DMS79 (cell line): ENCODE measurements at regions not wholly inside any gene's neighbourhood (a gene's known extent, or its start where the extent isn't known, plus 50 kb on each side); places are given as distances from the start of the nearest gene placed in this dataset.
"Not testable (repeated sequence)": the region's sequence is repeated elsewhere in the genome, so short reads cannot be mapped to it uniquely, and the experiment has no call there.

ENCODE experiments used
- DNase-seq: peaks from one replicate; lab custom pipeline; 2025; lab: John Stamatoyannopoulos, UW

DNA sequence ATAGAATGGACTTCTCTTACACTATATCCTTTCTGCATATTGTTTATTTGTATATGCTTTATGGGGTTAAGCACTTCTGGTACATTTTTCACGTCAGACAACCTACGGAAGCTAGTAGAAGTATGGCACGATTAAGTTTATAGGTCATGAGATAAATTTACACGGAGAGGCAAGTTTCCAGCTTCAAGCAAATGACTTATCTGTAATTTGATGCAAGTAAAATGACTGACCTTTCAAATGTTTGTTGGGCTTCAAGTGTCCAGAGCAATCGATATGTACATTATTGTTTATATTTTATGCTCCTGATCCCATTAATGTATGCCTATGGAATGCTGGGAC lies 97.5 kb upstream of the EFEMP1 start:
- DNase-seq = no peak

DNA sequence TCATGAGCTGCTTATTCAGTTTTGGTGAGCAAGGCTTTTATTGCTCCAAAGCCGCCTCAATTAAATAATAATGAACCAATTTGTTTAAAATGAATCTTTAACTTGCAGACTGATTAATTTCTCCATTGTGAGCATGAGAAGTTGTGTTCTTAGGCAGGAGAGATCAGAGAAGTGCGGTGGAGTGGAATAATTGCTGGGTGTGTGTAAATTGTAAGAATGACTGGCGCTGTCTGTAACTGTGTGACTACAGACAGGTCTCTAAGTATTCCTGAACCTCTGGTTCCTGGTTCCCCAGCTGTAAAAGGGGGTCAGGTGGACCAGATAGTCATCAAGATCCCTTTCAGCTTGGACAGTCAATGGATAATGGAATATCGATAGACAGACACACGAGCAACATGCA lies 98.0 kb upstream of the EFEMP1 start:
- DNase-seq = no peak

DNA sequence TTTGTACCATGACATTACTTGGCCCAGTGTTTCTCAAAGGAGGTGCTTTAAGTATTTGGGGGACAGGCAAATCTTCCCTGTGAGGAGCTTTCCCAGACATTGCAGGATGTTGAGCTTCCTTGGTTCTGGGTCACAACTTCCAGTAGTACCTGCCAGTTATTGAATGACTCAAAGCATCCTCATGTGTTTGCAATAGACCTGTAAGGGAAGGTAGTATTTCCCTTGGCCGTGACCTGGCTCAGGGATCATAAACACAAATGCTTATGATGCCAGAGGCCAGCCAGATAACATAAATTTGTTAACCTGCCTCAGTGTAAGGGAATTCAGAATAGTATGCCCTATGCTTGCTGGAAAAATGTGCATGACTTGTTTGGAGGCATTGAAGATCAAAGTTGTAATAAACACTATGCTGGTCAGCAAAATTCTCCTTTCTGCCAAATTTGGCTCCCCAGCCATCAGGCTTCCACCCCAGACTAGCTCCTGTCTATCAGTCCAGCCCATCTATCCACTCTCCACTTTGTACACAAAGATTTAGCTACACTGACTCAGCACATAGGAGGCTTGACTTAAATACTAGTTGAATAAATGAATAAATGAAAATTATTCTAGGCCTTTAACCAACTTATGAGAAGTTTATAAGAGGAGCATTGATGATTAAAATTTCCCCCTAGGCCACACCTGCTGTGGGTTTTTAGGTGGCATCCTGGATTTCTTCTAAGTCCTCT lies 102.0 kb upstream of the EFEMP1 start:
- no peak for DNase-seq

DNA sequence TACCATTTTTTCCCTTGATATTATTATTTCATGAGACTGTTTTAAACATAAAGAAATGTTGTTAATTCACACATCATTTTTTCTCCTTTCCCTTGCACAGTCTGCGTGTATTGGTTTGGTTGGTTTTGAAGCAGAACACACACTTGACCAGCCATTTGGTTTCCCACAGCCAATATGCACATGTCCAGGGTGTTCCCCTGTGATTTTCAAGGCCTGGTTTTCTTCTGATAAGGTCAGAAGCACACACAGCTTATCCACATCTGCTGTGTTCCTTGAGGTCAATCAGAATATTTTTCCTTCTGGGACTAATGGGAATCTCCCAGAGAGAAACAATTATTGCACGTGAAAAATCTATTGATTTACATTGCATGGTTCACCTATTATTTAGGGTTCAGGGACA lies 103.2 kb upstream of the EFEMP1 start:
- no peak for DNase-seq

DNA sequence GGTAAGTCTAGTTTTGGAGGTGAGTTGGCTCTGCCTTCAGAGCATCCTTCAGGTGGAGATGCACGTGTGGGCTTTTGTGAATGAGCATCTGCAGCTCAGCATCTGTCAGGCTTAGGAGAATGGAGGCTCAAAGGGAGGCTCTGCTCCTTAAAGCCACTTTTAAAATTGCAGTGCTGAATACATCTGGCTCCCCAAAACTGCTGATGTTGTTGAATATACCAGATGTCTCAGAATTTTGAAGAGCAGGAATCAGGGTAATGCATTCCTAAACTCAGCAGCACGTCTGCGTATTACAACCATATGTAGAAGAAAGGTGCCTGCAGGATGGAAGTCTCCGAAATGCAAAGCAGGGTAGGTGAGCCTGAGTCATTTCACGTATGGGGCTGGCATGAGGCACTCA lies 106.5 kb upstream of the EFEMP1 start:
- DNase-seq = no peak

DNA sequence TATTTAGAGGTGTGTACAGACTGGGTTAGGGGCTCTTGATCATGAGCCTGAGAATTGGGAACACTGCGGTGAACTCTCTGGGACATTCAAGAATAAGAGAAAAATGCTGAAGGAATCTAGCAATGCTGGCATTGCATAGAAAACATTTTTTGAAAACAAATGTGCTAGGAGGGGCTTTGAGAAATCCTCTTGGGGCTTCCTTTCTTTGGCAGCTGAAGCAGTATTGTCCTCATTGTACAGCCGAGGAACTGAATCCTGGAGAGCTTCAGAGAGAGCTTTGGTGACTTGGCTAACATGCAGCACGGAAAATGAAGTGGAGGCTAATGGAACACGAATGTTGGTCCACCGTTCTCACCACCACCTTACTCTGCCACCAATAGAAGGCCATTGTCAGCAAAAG lies 107.3 kb upstream of the EFEMP1 start:
- no peak for DNase-seq

DNA sequence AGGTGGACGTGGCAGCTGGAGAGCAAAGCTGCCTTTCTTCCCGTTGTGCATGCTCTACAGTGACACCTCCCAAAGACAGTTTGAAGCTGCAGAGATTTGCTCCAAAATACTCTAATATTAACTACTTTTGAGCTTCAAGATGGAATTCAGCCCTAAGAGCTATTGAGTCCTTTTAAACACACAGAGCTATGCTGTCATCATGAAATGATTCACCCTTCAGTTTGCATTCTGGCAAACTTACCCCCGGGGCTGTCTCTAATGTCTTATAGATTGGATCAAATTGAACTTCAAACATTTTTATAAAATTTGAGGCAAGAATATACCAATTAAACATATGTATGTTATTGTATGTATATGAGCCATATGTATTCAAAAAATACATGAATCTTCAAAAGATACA lies 110.7 kb upstream of the EFEMP1 start:
- DNase-seq = no peak

DNA sequence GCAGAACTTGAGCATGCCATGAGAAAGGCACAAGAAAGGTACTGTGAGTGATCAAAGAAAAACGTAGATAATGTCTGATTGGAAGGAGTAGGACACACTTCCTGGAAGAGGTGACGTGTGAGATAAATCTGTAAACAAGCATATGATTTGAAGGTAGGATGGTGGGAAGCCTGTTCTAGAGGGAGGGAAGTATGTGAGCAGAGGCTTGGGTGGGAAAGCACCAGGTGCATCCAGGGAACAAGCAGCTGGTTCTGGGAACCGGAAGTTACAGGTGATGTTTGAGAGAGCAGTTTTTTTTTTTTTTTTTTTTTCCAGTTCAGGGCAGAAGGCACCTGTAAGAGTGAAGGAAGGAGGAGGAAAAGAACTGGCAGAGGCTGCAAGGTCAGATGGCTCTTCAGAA lies 116.6 kb upstream of the EFEMP1 start:
- DNase-seq = no peak

DNA sequence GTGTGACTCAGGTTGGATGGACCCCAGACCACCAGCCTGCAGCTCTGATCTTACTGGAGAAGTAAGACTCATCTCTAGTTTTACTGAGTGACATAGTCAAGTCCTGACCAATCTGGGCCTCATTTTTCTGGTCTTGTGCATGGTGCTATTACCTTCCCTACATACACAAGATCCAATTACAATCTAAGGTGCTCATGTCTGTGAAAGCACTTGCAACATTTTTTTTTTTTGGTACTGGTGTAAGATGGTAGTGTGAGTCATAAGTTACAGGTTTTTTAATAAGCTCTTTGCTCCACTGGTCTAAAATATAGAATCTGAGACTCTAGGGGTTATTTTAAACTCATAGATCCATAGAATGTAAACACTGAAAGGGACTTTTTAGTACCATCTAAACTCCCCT lies 117.3 kb upstream of the EFEMP1 start:
- no peak for DNase-seq

DNA sequence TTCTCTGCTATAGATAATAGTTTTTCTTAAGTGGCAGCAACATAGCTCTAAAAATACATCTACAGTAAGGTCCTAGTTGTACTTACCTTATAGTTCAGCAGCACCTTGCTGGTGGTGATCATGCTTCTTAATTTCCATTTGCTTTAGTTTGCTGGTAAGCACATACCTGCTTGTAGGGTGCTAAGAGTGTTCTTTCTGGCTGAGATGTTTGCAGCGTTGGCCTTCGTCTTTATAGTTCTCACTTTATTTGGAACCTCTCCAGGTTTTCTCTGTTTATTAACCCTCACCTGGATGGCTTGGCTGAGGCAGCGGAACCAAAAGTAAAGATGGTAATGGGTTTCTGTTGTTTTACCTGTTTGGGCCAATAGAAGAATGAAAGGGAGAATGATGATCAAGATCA lies 123.6 kb upstream of the EFEMP1 start:
- DNase-seq = no peak

DNA sequence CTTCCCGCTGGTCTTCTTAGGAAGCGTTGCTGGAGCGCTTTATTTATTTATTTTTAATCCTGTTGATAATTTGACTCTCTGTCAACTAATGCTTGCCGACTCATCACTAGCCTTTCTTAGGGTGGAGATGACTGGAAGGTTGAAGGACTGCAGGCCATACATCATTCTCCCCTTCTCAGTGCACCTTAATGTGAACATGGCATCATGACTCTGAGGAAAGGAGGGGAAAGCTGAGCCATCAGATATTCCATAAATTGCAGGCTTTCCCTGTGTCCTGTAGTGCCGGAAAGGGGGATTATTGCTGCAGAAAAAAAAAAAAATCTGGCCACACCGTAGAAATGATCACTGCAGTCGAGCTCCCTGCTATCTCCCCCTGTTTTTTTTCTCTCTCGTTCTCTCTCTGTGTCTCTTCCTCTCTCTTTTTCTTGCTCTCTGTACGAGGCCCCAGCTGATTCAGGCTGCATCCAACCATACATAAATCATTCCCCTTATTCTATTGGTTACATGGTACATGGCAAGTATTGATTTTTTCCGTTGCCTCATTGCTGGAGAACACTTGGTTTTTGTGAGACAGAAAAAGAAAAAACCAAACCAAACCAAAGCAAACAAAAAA lies 125.8 kb upstream of the EFEMP1 start:
- DNase-seq = no peak

DNA sequence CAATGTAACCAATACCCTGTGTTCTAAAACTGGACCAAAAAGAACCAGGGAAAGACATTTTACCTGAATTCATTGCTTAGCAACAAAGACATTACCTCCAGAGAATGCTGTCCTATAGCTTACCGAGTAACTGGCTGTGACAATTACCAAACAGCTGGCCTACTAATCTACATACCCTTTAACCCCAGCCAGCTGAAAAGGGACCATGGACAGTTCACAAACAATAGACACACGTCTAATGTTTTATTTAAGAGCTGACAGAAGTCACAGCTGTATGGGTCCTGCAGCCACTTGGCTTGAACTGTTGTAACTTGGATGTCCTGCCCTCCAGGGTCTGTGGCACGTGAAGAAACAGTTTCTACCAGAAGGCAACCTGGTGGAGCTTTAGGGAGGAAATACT lies 130.1 kb upstream of the EFEMP1 start:
- DNase-seq = no peak

DNA sequence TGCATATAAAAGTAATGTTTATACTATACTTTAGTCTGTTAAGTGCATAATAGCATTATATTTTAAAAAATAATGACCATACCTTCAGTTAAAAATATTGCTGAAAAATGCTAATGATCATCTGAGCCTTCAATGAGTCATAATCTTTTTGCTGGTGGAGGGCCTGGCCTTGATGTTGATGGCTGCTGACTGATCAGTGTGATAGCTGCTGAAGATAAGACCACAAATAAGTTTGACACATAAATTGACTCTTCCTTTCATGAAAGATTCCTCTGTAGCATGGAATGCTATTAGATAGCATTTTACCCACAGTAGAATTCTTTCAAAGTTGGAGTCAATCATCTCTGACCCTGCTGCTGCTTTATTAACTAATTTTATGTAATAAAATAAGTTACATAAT lies 128.4 kb upstream of the CCDC85A start:
- DNase-seq = no peak

DNA sequence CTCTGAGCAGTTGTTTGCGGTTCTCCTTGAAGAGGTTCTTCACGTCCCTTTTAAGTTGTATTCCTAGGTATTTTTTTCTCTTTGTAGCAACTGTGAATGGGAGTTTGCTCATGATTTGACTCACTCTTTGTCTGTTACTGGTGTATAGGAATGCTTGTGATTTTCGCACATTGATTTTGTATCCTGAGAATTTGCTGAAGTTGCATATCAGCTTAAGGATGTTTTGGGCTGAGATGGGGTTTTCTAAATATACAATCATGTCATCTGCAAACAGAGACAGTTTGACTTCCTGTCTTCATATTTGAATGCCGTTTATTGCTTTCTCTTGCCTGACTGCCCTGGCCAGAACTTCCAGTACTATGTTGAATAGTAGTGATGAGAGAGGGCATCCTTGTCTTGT lies 122.5 kb upstream of the CCDC85A start:
- not testable (repeated sequence) for DNase-seq

DNA sequence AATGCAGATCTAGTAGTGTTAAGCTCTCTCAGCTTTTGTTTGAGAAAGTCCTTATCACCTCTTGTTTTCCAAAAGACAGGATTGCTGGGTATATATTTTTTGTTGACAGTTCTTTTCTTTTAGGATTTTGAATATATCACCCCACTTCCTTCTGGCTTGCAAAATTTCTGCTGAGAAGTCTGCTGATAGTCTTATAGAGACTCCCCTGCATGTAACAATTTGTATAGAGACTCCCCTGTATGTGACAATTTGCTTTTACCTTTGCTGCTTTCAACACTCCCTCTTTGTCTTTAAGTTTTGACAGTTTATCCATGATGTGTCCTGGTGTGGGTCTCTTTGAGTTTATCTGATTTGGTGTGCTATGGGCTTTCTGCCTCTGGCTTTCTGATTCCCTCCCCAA lies 115.0 kb upstream of the CCDC85A start:
- no peak for DNase-seq

DNA sequence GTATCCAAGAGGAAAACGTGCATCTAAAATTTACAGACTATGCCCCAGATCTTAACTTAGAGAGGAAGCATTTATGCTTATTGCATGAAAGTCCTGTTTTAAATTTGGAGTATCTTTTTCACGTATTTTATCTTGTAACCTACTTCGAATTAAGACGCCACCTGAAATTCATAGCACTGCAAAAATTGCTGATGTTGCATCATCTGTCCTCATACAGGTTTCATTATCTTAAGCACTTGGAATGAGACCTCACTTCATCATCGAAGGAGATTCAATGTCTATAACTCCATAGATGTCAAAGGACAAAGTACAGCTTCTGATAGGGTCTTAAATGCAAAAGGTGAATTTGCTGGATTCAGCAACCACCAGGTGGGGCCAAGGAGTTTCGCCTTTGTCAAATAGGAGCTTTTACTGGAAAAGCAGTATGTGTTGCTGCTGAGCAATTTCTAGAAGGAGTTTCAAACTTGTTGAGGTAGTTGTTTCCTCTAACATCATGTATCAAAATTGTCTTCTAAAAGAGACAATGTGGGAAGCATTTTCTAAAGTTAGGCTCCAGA lies 106.4 kb upstream of the CCDC85A start:
- no peak for DNase-seq

DNA sequence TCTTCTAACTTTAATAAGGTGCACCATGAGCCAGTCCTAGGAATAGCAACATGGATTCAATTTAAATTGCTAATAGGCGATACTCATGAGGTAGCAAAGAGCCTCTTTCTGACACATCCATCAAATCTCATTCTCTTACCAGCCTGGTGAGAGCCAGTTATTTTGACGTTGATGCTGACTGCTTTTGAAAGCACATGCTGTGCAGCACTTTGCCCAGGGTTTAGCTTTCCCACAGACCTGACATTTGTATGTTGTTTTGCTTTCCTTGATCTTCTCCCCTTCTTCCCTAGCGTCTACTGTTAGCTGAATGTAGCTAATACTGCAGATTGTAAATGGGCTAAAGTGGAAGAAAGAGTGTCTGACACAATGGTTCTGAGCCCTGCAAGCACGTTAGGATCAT lies 101.1 kb upstream of the CCDC85A start:
- DNase-seq = no peak

DNA sequence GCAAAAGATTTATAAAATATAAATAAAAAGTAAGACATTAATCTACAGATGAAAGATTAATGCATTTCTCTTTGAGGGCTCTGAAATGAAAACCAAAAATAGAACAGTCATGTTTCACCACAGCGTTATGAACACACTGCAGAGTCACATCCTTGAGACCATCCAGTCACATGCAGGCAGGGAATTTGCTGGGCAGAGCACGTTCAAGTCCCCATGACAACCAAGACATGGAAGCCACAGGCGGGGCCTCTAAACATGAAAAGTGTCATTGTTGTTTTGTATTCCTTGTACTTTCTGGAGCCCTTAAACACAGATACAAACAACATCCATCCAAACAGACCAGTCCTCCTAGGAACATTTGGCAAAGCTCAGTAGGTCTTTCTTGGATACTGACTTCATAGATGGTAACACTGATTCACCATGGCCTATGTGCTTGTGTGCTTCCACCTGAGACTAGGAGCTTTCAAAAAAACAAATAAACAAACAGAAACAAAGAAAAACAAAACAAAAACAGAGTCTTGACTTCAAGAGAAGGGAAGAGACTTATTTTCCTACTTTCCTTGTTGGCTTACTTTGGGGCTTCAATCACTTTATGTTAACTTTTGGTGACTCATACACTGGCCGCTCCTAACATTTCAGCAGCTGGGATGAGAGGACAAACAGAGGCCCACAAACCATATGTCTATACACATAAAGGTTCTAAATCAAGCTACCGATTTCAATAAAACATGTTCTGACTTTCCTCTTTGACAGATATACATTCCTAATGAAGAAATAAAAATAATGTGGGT lies 99.5 kb upstream of the CCDC85A start:
- no peak for DNase-seq

DNA sequence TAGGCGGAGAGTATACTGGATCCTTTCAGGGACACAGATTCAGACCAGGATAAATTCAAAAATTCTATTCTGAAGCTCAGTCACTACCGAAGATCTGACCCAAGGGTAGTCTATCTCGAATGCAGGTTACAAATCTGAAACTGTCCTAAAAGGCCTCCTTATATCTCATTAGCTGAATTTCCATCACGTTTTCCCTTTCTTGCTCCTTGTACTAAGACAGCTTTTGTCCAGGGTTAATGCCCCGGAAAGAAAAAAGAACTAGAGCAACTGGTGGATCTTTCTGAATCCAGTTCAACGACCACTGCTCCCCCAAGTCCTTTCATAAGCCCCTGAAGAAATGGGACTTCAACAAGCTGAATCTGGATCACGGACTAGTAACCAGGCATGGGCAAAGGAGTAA lies 97.5 kb upstream of the CCDC85A start:
- no peak for DNase-seq

DNA sequence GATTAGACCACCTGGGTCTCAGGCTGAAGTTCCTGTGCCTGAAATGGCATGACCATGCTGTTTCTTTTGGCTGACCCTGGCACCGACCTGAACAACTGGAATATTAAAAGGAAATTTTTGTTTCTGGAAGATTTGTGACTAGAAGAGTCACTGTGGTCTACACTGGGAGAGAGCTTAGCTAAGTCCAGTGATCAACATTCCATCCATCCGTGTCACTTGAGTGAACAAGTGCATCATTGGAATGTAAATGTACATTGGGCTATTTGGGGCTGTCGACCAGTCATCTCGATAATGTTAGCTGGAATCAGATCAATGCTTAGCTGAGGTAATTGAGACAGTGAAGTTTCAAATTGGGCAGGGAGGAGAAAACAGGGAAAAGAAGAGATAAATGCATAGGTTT lies 95.4 kb upstream of the CCDC85A start:
- no peak for DNase-seq

DNA sequence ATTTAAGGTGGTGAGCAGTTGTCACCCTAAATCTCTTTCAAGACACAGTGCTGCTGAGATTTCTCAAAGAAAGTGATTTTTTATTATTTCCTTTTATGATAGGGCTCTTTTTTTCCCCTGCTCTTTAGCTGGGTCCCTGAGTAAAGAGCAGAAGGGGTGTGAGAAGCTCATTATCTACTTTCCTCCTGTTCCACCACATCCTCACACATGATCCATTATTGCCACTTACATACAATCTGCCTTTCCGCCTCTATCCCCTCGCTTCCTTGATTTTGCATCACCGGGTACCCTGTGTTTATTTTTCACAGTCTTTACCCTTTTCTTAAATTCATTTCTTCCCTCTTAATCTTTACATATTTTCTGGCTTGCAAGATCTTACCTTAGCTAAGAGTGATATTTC lies 93.9 kb upstream of the CCDC85A start:
- no peak for DNase-seq

DNA sequence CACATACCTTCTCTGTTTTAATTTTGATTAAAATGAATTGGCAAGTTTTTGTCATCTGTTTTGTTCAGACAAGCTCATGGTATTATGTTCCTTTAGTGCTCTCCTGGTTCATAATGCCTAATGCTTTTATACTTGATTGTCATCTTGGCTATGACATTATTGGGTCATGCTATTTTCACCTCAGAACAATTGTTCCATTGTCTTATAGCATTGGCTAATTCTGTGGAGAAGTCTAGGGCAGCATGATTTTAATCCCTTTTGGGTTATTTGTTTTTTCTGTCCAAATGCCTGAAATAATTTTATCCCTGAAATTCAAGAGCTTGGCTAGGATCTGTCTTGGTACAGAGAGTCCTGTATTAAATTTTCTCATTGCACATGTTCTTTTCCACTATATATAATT lies 83.8 kb upstream of the CCDC85A start:
- no peak for DNase-seq

DNA sequence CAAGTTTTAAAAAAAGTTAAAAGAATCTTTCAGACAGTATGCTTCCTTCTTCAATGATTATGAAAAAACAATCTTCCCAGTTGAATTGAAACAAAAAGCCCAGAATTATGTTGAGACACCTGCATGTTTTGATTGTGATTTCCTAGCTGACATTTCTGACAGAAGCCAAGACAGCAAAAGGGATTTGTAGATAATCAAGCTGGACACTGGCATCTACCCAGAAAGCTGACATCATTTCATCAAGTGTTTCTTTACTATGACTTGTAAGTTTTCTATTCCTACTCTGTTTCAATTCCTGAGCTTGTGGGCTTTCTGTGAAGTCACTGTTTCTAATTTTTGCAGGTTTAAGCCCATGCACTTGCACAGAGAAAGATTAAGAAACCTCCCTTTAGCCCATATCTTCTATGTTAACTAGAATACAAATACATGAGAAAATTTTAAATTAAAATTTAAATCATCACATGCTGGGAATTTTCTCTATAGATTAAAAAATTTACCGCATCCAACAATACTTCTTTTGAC lies 82.9 kb upstream of the CCDC85A start:
- DNase-seq = no peak
